ENCODE measurements at regions not wholly inside any gene's neighbourhood (a gene's known extent, or its start where the extent isn't known, plus 50 kb on each side); places are given as distances from the start of the nearest gene placed in this dataset.
"Not testable (repeated sequence)": the region's sequence is repeated elsewhere in the genome, so short reads cannot be mapped to it uniquely, and the experiment has no call there.

- POLR2A ChIA-PET; H3K36me3 Mint-ChIP-seq (ENCODE audit: low read depth); H3K4me3 Mint-ChIP-seq; H3K4me1 Mint-ChIP-seq (ENCODE audit: low read depth); CTCF ChIA-PET; H3K27me3 Mint-ChIP-seq; H3K9me3 Mint-ChIP-seq; ATAC-seq; DNase-seq; intact Hi-C loops (cut with micrococcal nuclease); H3K27ac Mint-ChIP-seq: not testable (repeated sequence)
These were observed 222.0 kb downstream of the OTOP1 start for GRCh38 chr4:4004702-4005101.

- H3K9me3 Mint-ChIP-seq; DNase-seq; H3K4me1 Mint-ChIP-seq (ENCODE audit: low read depth); POLR2A ChIA-PET; CTCF ChIA-PET; H3K27ac Mint-ChIP-seq; H3K4me3 Mint-ChIP-seq; H3K27me3 Mint-ChIP-seq; intact Hi-C loops (cut with micrococcal nuclease); H3K36me3 Mint-ChIP-seq (ENCODE audit: low read depth); ATAC-seq: not testable (repeated sequence)
These were observed 220.4 kb downstream of the OTOP1 start for GRCh38 chr4:4006356-4006755.

- H3K36me3 Mint-ChIP-seq (ENCODE audit: low read depth); CTCF ChIA-PET; POLR2A ChIA-PET; ATAC-seq; H3K27ac Mint-ChIP-seq; H3K9me3 Mint-ChIP-seq; H3K4me3 Mint-ChIP-seq; H3K4me1 Mint-ChIP-seq (ENCODE audit: low read depth); intact Hi-C loops (cut with micrococcal nuclease); DNase-seq: not testable (repeated sequence)
- peaks cover 17% of the 10 kb centered on the region for H3K27me3 Mint-ChIP-seq
These were observed 207.7 kb downstream of the OTOP1 start for GRCh38 chr4:4019071-4019470.

- H3K27ac Mint-ChIP-seq; H3K4me3 Mint-ChIP-seq; CTCF ChIA-PET; H3K36me3 Mint-ChIP-seq (ENCODE audit: low read depth); DNase-seq; H3K9me3 Mint-ChIP-seq; intact Hi-C loops (cut with micrococcal nuclease); H3K4me1 Mint-ChIP-seq (ENCODE audit: low read depth); POLR2A ChIA-PET; ATAC-seq: not testable (repeated sequence)
- peaks cover 26% of the 10 kb centered on the region for H3K27me3 Mint-ChIP-seq
These were observed 205.6 kb downstream of the OTOP1 start for GRCh38 chr4:4021161-4021560.

GRCh38 chr4:4026708-4027107 lies 200.0 kb downstream of the OTOP1 start:
- CTCF ChIA-PET; ATAC-seq; intact Hi-C loops (cut with micrococcal nuclease); H3K9me3 Mint-ChIP-seq; POLR2A ChIA-PET; H3K27ac Mint-ChIP-seq; H3K4me3 Mint-ChIP-seq; H3K36me3 Mint-ChIP-seq (ENCODE audit: low read depth); H3K4me1 Mint-ChIP-seq (ENCODE audit: low read depth): not testable (repeated sequence)
- peak; percentile 9 for DNase-seq
- peaks cover 17% of the 10 kb centered on the region for H3K27me3 Mint-ChIP-seq

- H3K4me1 Mint-ChIP-seq (ENCODE audit: low read depth); ATAC-seq; H3K27ac Mint-ChIP-seq; DNase-seq; H3K9me3 Mint-ChIP-seq; H3K36me3 Mint-ChIP-seq (ENCODE audit: low read depth); CTCF ChIA-PET; intact Hi-C loops (cut with micrococcal nuclease); H3K4me3 Mint-ChIP-seq; POLR2A ChIA-PET: not testable (repeated sequence)
- peaks cover 15% of the 10 kb centered on the region for H3K27me3 Mint-ChIP-seq
These were observed 198.0 kb downstream of the OTOP1 start for GRCh38 chr4:4028752-4029151.

- POLR2A ChIA-PET = not testable (repeated sequence)
These were observed 196.2 kb downstream of the OTOP1 start for GRCh38 chr4:4030509-4030908.

GRCh38 chr4:4031446-4032135 lies 195.1 kb downstream of the OTOP1 start:
- DNase-seq; CTCF ChIA-PET; H3K4me3 Mint-ChIP-seq; H3K27ac Mint-ChIP-seq; H3K4me1 Mint-ChIP-seq (ENCODE audit: low read depth); H3K27me3 Mint-ChIP-seq; H3K9me3 Mint-ChIP-seq; H3K36me3 Mint-ChIP-seq (ENCODE audit: low read depth); POLR2A ChIA-PET; intact Hi-C loops (cut with micrococcal nuclease); ATAC-seq: not testable (repeated sequence)

More at GRCh38 chr4:4030509-4030908, 196.2 kb downstream of the OTOP1 start:
- H3K27ac Mint-ChIP-seq; H3K4me3 Mint-ChIP-seq; intact Hi-C loops (cut with micrococcal nuclease); H3K27me3 Mint-ChIP-seq; ATAC-seq; H3K9me3 Mint-ChIP-seq; H3K4me1 Mint-ChIP-seq (ENCODE audit: low read depth); DNase-seq; H3K36me3 Mint-ChIP-seq (ENCODE audit: low read depth): not testable (repeated sequence)
- CTCF ChIA-PET = interaction anchor here (0.6 kb wide), 1 partner anchor 567 kb away, joined by 3 read pairs; no protein-coding TSS in a partner anchor

GRCh38 chr4:4032364-4032763 lies 194.4 kb downstream of the OTOP1 start:
- intact Hi-C loops (cut with micrococcal nuclease); H3K27ac Mint-ChIP-seq; H3K36me3 Mint-ChIP-seq (ENCODE audit: low read depth); H3K27me3 Mint-ChIP-seq; H3K9me3 Mint-ChIP-seq; CTCF ChIA-PET; POLR2A ChIA-PET; H3K4me3 Mint-ChIP-seq; DNase-seq; H3K4me1 Mint-ChIP-seq (ENCODE audit: low read depth); ATAC-seq: not testable (repeated sequence)

- H3K27ac Mint-ChIP-seq; intact Hi-C loops (cut with micrococcal nuclease); H3K9me3 Mint-ChIP-seq; H3K4me1 Mint-ChIP-seq (ENCODE audit: low read depth); POLR2A ChIA-PET; H3K4me3 Mint-ChIP-seq; H3K36me3 Mint-ChIP-seq (ENCODE audit: low read depth); H3K27me3 Mint-ChIP-seq; ATAC-seq; DNase-seq; CTCF ChIA-PET: not testable (repeated sequence)
These were observed 193.7 kb downstream of the OTOP1 start for GRCh38 chr4:4032801-4033605.

- H3K4me1 Mint-ChIP-seq (ENCODE audit: low read depth); H3K4me3 Mint-ChIP-seq; intact Hi-C loops (cut with micrococcal nuclease); H3K9me3 Mint-ChIP-seq; H3K36me3 Mint-ChIP-seq (ENCODE audit: low read depth); CTCF ChIA-PET; ATAC-seq; H3K27ac Mint-ChIP-seq; DNase-seq; H3K27me3 Mint-ChIP-seq: not testable (repeated sequence)
- POLR2A ChIA-PET = interaction anchor here (0.7 kb wide), 1 partner anchor 1645 kb away, joined by 3 read pairs; no protein-coding TSS in a partner anchor
These were observed 189.2 kb downstream of the OTOP1 start for GRCh38 chr4:4037399-4038138.
